ENCODE measurements at regions not wholly inside any gene's neighbourhood (a gene's known extent, or its start where the extent isn't known, plus 50 kb on each side); places are given as distances from the start of the nearest gene placed in this dataset.

GRCh38 chr20:53888951-53889350, 181.4 kb downstream of the BCAS1 start:
- no peak for TF ChIP-seq CTCF (IDR thresholded peaks at IDR 0.05; ENCODE audit: insufficient read depth, low read length, poor library complexity, severe bottlenecking)
- TF ChIP-seq EZH2phosphoT487 (conservative IDR thresholded peaks at IDR 0.05; ENCODE audit: low read length): no peak

All from SU-DHL-6 (cell line).